ENCODE measurements at regions not wholly inside any gene's neighbourhood (a gene's known extent, or its start where the extent isn't known, plus 50 kb on each side); places are given as distances from the start of the nearest gene placed in this dataset.
"Not testable (repeated sequence)": the region's sequence is repeated elsewhere in the genome, so short reads cannot be mapped to it uniquely, and the experiment has no call there.

GRCh38 chr13:56020425-56020824 is 1120.3 kb upstream of the PRR20A start:
- DNase-seq: no peak

GRCh38 chr13:56039992-56040391 is 1100.7 kb upstream of the PRR20A start:
- DNase-seq: no peak

GRCh38 chr13:56066321-56066720 is 1074.4 kb upstream of the PRR20A start:
- DNase-seq: no peak

- DNase-seq: no peak
These were observed 1038.1 kb upstream of the PRR20A start for GRCh38 chr13:56102641-56103040.

GRCh38 chr13:56110751-56111150 is 1030.0 kb upstream of the PRR20A start:
- DNase-seq: no peak

GRCh38 chr13:56134524-56134923 is 1006.2 kb upstream of the PRR20A start:
- no peak for DNase-seq

GRCh38 chr13:56166864-56167263 is 973.9 kb upstream of the PRR20A start:
- no peak for DNase-seq

GRCh38 chr13:56168581-56168980 is 972.1 kb upstream of the PRR20A start:
- DNase-seq: no peak

GRCh38 chr13:56173346-56173745 is 967.4 kb upstream of the PRR20A start:
- no peak for DNase-seq

- no peak for DNase-seq
These were observed 958.1 kb upstream of the PRR20A start for GRCh38 chr13:56182598-56182997.

- no peak for DNase-seq
These were observed 953.4 kb upstream of the PRR20A start for GRCh38 chr13:56187331-56187730.

- DNase-seq: not testable (repeated sequence)
These were observed 952.1 kb upstream of the PRR20A start for GRCh38 chr13:56188582-56188981.

- no peak for DNase-seq
These were observed 951.3 kb upstream of the PRR20A start for GRCh38 chr13:56189439-56189838.

GRCh38 chr13:56189978-56190377 is 950.7 kb upstream of the PRR20A start:
- no peak for DNase-seq

GRCh38 chr13:56198350-56198749 is 942.4 kb upstream of the PRR20A start:
- no peak for DNase-seq

GRCh38 chr13:56201834-56202233 is 938.9 kb upstream of the PRR20A start:
- DNase-seq: no peak

GRCh38 chr13:56216221-56216620 is 924.5 kb upstream of the PRR20A start:
- DNase-seq: no peak

GRCh38 chr13:56247692-56248091 is 893.0 kb upstream of the PRR20A start:
- no peak for DNase-seq

- DNase-seq: no peak
These were observed 869.0 kb upstream of the PRR20A start for GRCh38 chr13:56271686-56272085.

GRCh38 chr13:56283262-56283828 is 857.4 kb upstream of the PRR20A start:
- no peak for DNase-seq

- DNase-seq: no peak
These were observed 841.1 kb upstream of the PRR20A start for GRCh38 chr13:56299650-56300049.

GRCh38 chr13:56314765-56315164 is 826.0 kb upstream of the PRR20A start:
- no peak for DNase-seq

- DNase-seq: no peak
These were observed 822.9 kb upstream of the PRR20A start for GRCh38 chr13:56317841-56318240.

- no peak for DNase-seq
These were observed 808.0 kb upstream of the PRR20A start for GRCh38 chr13:56332671-56333070.

- no peak for DNase-seq
These were observed 804.9 kb upstream of the PRR20A start for GRCh38 chr13:56335775-56336174.

GRCh38 chr13:56338421-56338820 is 802.3 kb upstream of the PRR20A start:
- DNase-seq: no peak

Measured in SIG-M5 (cell line).